Stimulated activated CD4-positive, alpha-beta T cell treated with anti-CD3 and anti-CD28 coated beads, TNF-alpha, amount 100 ng/mL, for 1 hour (primary cell): ENCODE measurements at regions not wholly inside any gene's neighbourhood (a gene's known extent, or its start where the extent isn't known, plus 50 kb on each side); places are given as distances from the start of the nearest gene placed in this dataset.
"Not testable (repeated sequence)": the region's sequence is repeated elsewhere in the genome, so short reads cannot be mapped to it uniquely, and the experiment has no call there.

Source experiments
- DNase-seq, 3 donors: peaks; one replicate each; pipeline ENCODE4 v3.0.0-alpha.2; 2020; ENCODE audit warnings: low read depth in 3 of 3, low spot score in 1 of 3

- DNase-seq = not testable (repeated sequence)
Measured at GRCh38 chr1:83154306-83154705, 844.6 kb downstream of the TTLL7 start.

- not testable (repeated sequence) for DNase-seq
Measured at GRCh38 chr1:83151167-83151898, 847.6 kb downstream of the TTLL7 start.

- not testable (repeated sequence) for DNase-seq
Measured at GRCh38 chr1:83150479-83150878, 848.5 kb downstream of the TTLL7 start.

- DNase-seq = not testable (repeated sequence)
Measured at GRCh38 chr1:83145820-83146219, 853.1 kb downstream of the TTLL7 start.

- DNase-seq = not testable (repeated sequence)
Measured at GRCh38 chr1:83142802-83143201, 856.1 kb downstream of the TTLL7 start.

GRCh38 chr1:83135524-83136157, 863.3 kb downstream of the TTLL7 start:
- DNase-seq = not testable (repeated sequence)

- DNase-seq = not testable (repeated sequence)
Measured at GRCh38 chr1:83134322-83135014, 864.5 kb downstream of the TTLL7 start.

- no peak for DNase-seq
Measured at GRCh38 chr1:83131692-83131955, 867.3 kb downstream of the TTLL7 start.

GRCh38 chr1:83130886-83131691, 867.8 kb downstream of the TTLL7 start:
- no peak for DNase-seq

- DNase-seq = no peak
Measured at GRCh38 chr1:83129107-83129506, 869.8 kb downstream of the TTLL7 start.

GRCh38 chr1:83125456-83125855, 873.5 kb downstream of the TTLL7 start:
- DNase-seq = no peak

- no peak for DNase-seq
Measured at GRCh38 chr1:83123019-83123418, 875.9 kb downstream of the TTLL7 start.

GRCh38 chr1:83118472-83118871, 880.5 kb downstream of the TTLL7 start:
- no peak for DNase-seq

- DNase-seq = not testable (repeated sequence)
Measured at GRCh38 chr1:83117030-83117429, 881.9 kb downstream of the TTLL7 start.

- DNase-seq = no peak
Measured at GRCh38 chr1:83115785-83116184, 883.1 kb downstream of the TTLL7 start.

GRCh38 chr1:83114136-83114834, 884.6 kb downstream of the TTLL7 start:
- no peak for DNase-seq

- DNase-seq = no peak
Measured at GRCh38 chr1:83113652-83114051, 885.3 kb downstream of the TTLL7 start.

GRCh38 chr1:83112248-83112885, 886.6 kb downstream of the TTLL7 start:
- no peak for DNase-seq

GRCh38 chr1:83110156-83110555, 888.8 kb downstream of the TTLL7 start:
- DNase-seq = no peak

- no peak for DNase-seq
Measured at GRCh38 chr1:83109692-83110091, 889.2 kb downstream of the TTLL7 start.
